Stimulated activated CD8-positive, alpha-beta memory T cell treated with anti-CD3 and anti-CD28 coated beads, Interleukin-4, amount 100 ng/mL, for 24 hours (primary cell): ENCODE measurements at regions not wholly inside any gene's neighbourhood (a gene's known extent, or its start where the extent isn't known, plus 50 kb on each side); places are given as distances from the start of the nearest gene placed in this dataset.

Experiments used
- DNase-seq: peaks from one replicate; pipeline ENCODE4 v3.0.0-alpha.2; 2020; ENCODE audit warnings: low read depth

DNA sequence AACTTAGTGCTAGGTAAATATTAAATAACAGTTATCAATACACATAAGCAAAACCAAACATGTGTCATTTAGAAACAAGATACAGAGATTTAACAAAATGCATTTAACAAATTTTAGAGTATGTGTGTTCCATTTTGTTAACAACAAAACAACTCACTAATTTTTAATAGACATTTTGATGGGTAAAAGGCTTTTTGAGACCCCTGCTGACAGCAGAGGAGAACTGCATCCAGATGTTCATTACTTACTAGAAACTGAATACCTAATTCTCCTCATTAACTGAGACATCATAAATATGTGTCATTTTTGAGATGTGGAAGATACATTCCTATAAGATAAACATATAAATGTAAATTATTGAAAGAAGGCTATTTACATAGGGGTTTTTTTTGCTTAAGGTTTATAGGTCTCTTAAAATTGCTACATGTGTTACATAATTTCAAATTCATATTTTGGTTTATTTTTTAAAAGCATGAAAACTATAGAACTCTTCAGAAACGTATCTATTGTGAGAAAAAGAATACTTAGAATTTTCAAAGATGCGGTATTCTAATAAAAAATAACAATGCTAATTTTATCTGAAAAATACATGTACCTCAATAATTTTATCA lies 1009.8 kb downstream of the TUSC7 start:
- DNase-seq, result no peak

DNA sequence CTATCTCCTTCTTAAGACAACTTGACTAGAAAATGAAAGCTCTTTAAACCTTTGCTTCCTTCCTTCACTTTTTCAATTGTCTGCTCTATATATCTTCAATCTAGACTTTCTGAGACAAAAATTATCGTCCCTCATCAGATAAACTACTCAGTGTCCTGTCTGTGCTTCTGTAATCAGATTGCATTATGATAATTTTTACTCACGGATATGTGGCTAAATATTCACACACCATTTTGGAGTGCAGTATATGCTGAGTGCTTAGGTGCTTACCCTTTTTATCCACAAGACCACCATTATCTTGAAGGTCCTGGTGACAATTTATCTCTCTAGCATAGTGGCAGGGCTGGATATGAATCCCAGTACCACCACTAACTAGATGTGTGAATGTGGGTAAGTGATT lies 1012.3 kb downstream of the TUSC7 start:
- DNase-seq, result no peak

- no peak for DNase-seq
Measured at GRCh38 chr3:117722856-117723255, 1013.3 kb downstream of the TUSC7 start.

GRCh38 chr3:117723825-117724224 lies 1014.2 kb downstream of the TUSC7 start:
- no peak for DNase-seq

DNA sequence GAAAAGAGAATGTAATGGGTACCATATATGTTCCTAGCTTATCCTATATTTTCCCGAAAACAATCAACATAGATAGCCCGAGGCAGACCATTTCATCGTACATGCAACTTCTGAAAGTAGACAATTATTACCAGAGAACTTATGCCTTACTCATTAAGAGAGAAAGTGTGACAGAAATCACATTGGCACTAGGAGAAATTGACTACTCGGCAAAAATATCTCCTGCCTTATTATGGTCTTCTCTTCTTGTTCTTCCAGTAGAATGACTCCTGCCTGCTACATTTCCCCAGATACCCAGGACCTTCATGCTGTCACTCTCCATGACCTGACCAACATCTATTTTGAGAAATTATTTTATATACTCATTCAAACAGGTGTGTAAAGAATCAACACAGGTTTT lies 1015.7 kb downstream of the TUSC7 start:
- DNase-seq, result no peak

GRCh38 chr3:117726776-117727175 lies 1017.2 kb downstream of the TUSC7 start:
- no peak for DNase-seq

DNA sequence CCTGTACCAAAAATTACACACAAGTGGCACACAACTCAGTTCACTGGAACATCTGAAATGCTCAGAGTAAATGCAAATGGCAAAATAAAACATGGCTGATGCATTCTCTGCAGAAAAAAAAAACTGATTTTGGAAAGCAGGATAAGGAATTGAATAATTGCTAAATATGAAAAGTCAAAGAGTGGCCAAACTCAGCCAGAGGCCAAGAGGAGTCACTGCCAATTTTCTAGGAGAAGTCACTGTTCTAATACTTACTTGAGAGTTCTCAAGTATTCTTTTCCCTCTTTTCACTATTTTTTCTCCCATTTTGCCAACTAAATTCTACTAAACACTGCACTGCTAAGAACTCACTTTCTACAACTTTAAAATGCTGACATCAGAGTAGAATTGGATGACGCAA lies 1018.6 kb downstream of the TUSC7 start:
- no peak for DNase-seq

GRCh38 chr3:117734496-117734895 lies 1024.9 kb downstream of the TUSC7 start:
- DNase-seq, result no peak

DNA sequence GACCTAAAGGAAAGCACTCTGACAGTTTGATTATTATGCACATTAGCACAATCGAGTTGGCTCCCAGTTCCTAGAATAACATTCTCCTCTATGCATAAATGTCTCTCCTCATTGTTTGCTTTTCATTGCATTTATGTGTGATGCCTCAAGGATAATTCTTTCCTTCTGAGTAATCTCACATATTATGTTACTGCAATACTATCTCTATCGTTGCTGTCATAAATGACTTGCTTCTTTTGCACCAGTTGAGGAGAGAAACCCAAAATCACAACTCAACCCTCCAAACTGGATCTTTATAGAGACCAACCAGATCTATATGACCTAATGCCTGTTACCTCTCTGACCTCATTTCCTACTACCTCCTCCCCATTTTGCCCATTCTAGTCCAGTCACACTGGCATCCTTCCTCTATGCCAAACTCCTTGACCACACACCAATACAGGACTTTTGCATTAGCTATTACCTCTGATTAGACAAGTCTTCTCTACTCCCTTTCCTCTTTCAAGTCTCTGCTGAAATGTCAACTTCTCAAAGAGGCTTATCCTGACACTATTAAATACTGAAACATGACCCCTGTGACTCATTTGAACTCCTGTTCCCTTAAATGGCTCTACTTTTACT lies 1026.0 kb downstream of the TUSC7 start:
- DNase-seq, result no peak

GRCh38 chr3:117736846-117737245 lies 1027.3 kb downstream of the TUSC7 start:
- DNase-seq, result no peak

DNA sequence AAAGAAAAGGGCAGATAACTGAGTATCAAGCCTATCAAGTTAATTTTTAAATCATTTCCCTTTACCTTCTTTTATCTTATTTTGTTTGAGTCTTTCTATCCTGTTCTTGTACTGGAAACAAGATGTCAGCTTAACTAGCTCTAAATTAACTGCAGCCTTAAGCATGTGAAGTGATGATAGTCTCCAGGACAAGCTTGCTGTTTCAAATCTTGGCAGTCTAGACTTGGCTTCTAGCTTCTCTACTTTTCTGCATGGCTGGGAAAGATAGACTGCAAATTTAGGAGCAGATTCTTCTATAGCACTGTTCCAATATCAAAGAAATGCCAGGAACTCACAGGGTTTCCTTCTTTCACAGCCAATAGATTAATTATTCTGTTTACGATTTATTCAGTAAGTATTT lies 1034.4 kb downstream of the TUSC7 start:
- DNase-seq, result no peak

GRCh38 chr3:117744935-117745334 lies 1035.4 kb downstream of the TUSC7 start:
- no peak for DNase-seq

DNA sequence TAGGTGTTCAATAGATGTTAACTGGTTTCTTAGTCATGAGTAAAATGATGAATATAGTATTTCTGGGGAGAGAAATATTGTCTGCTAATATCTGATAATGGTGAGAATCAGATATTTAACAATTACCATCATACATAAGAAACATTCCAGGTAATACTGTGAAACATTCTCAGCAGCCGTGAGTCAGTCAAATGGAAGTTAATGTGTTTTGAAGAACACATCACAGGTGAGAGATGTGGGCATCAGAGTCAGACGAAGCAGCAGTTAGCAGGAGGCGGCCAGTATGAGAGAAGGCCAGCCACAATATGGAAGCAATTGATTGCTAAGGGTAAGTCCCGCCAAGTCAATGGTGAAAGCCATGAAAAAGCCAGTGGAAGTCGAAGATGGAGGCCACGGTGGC lies 1035.9 kb downstream of the TUSC7 start:
- DNase-seq, result no peak

GRCh38 chr3:117746066-117746465 lies 1036.5 kb downstream of the TUSC7 start:
- DNase-seq, result no peak

- DNase-seq, result no peak
Measured at GRCh38 chr3:117748131-117748530, 1038.6 kb downstream of the TUSC7 start.

GRCh38 chr3:117750674-117751269 lies 1041.2 kb downstream of the TUSC7 start:
- no peak for DNase-seq

- DNase-seq, result no peak
Measured at GRCh38 chr3:117751651-117752050, 1042.1 kb downstream of the TUSC7 start.

DNA sequence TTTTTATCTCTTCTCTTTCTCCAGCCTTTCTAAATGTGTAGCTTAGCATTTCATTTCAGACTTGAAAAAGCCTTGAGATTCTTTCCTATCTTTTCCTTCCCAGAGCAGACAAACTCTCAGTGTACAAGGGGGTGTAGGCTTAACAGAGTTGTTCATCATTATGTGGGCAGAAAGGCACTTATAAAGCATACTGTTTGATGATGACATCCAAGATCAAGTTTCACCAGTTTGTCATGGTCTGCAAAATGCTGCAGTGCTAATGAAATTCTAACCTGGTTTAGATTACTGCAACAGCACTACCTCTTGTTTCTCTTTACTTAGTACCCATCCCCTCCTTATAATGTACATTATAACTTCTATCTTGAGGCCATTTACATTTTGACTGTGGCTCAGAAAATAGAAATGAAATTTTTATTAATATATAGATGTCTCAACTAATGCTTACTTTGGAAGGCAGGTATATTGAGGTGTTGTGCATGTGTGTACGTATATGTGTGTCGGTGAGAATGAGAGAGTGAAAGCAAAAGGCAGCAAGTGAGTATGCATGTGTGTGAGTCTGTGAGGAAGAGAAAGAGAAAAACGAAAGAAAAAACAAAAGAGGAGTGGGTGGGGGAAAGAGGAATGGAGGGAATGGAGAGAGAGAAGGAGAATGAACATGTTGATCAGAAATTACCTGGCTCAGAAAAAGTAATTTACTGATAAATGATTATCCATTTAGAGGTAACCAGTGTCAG lies 1043.6 kb downstream of the TUSC7 start:
- no peak for DNase-seq

DNA sequence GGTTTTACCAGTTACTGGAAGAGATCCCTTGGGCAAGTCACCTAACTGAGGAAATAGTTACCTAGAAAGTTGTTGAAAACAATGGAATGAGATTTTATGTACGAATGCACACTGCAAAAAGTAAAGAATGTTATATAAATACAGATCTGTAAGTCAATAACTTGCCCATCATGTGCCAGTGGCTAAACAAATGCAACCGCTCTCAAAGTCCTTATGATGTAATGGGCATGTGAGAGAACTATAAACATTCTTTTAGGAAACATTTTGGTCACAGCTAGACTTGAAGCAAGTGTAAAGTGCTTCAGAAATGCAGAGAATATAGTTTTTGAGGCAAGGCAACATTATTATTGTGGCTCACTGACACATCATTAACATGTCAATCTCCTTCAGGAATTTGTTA lies 1044.5 kb downstream of the TUSC7 start:
- DNase-seq, result no peak

DNA sequence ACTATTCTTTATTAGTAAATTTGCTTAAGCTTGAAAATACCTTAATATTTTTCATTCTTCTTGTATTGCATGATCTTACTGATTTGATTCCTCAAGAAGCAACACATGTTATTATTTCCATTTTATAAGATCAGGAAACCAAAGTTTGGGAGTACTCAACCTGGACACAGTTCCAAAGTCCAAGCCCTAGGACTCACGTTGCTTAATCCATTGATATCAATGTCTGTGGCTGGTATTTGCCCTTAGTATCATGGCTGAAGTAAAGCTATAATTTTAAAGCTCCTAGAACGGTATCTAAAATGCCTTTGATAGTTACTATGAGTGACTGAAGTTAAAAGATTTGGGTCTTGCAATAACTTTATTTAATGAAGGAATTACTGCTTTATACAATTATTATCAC lies 1045.3 kb downstream of the TUSC7 start:
- DNase-seq, result no peak

DNA sequence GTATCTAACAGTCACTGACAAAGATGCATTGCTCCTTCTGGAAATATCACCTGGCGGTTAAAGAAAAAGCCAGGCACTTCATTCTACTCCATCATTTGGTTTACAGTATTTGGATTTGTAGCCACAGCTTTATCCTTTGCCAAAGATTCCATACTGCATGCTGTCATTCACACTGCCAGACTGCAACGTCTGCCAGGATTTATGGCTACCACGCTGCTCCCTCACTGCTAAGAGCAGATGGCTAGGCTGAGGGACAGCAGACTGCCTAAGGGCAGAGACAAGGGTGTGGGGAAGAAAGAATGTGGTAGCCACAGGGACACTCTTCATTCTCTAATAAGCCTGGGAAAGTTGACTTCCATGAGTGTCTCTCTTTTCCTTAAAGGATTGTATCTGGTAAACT lies 1047.0 kb downstream of the TUSC7 start:
- no peak for DNase-seq

DNA sequence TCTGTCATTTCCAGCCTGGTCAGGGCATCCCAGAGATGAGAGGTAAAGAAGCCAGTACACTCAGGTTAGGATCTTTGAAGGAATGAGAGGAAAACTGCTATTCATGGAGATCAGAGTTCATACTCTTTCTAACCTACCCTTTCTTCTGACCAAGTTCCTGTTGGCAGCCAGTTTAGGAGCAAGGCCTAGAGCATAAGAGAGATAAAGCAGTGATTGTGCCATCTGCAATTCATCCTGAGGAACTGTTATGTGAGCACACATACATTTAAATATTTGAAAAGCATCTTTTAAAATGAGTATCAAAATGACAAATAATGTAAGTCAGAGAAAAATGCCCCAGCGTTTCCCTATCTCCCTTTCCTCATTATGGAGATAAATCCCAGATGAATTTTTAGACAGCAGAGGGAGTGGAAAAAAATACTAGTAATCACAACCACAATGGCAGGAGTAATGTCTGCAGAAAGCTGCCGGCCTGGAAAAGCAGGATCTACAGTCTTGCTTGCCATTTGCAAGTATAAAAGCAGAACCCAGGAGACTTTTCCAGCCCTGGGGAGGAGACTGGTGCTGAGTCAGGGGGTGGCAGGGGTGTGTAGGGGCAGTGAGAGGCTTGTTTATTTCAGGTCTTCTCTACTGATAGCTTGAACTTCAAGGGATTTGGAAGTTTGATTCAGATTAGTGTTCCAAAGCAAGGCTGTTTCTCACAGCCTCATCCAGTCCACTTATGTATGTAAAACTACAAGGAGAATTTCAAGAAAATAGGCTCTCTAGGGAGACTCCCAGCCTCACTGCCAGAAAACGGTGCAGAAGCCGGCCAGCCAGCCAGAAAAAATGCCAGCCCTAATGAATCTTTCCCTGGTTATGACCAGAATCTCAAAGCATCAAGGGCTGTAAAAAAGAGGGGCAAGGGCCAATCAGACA lies 1052.4 kb downstream of the TUSC7 start:
- DNase-seq, result no peak
